ENCODE measurements at regions not wholly inside any gene's neighbourhood (a gene's known extent, or its start where the extent isn't known, plus 50 kb on each side); places are given as distances from the start of the nearest gene placed in this dataset.

- no peak for DNase-seq (ENCODE audit: low read depth, low spot score)
- Histone ChIP-seq H3K9ac (ENCODE audit: control insufficient read depth, extremely low read depth, insufficient read depth, low read length) (no peak overlapping the region), H3K9me1 (ENCODE audit: control insufficient read depth, extremely low read depth, insufficient read depth, low read length) (no peaks in the 10 kb centered on the region), H3K4me1 (ENCODE audit: control insufficient read depth, extremely low read depth, insufficient read depth, low read length) (no peaks in the 10 kb centered on the region), H3K4me2 (ENCODE audit: control insufficient read depth, extremely low read depth, insufficient read depth, low read depth, low read length) (no peak overlapping the region), H3K79me2 (ENCODE audit: control insufficient read depth, insufficient read depth, low read length) (no peaks in the 10 kb centered on the region), H3K9me3 (ENCODE audit: control insufficient read depth, low read depth, low read length) (no peaks in the 10 kb centered on the region), H3K27me3 (ENCODE audit: control insufficient read depth, extremely low read depth, insufficient read depth, low read length) (no peaks in the 10 kb centered on the region), H3K27ac (ENCODE audit: control insufficient read depth, insufficient read depth, low read length) (no peak overlapping the region), H4K20me1 (ENCODE audit: control insufficient read depth, extremely low read depth, insufficient read depth, low read length) (no peaks in the 10 kb centered on the region), H3K36me3 (ENCODE audit: control insufficient read depth in 2 of 2, extremely low read depth in 1 of 2, insufficient read depth in 2 of 2, low read length in 2 of 2) (no peaks in the 10 kb centered on the region), H2AFZ (ENCODE audit: control insufficient read depth, low read length) (no peak overlapping the region), H3K4me3 (ENCODE audit: control insufficient read depth in 2 of 3, extremely low read depth in 1 of 3, insufficient read depth in 2 of 3, low read depth in 1 of 3, low read length in 3 of 3) (no peak overlapping the region)
- FAIRE-seq: no peak
- TF ChIP-seq CTCF (optimal IDR thresholded peaks at IDR 0.05 in 1 of 3, IDR thresholded peaks at IDR 0.05 in 1 of 3, conservative IDR thresholded peaks at IDR 0.05 in 1 of 3; ENCODE audit: extremely low read depth in 1 of 3, insufficient read depth in 2 of 3, low read length in 3 of 3) (no peak), EZH2 (IDR thresholded peaks at IDR 0.05; ENCODE audit: low read length) (no peak)
- dilution Hi-C loops (cut with MboI; ENCODE audit: extremely low pct_ligation_motif_present, low sequenced_read_pairs): no loop called here
Measured at GRCh38 chr2:115942800-115943199, 1500.4 kb downstream of the DPP10 start.

- Histone ChIP-seq H3K9ac (ENCODE audit: control insufficient read depth, extremely low read depth, insufficient read depth, low read length) (no peak overlapping the region), H3K4me3 (ENCODE audit: control insufficient read depth in 2 of 3, extremely low read depth in 1 of 3, insufficient read depth in 2 of 3, low read depth in 1 of 3, low read length in 3 of 3) (no peak overlapping the region), H3K9me3 (ENCODE audit: control insufficient read depth, low read depth, low read length) (peaks cover 3% of the 10 kb centered on the region), H3K27ac (ENCODE audit: control insufficient read depth, insufficient read depth, low read length) (no peak overlapping the region), H3K27me3 (ENCODE audit: control insufficient read depth, extremely low read depth, insufficient read depth, low read length) (no peaks in the 10 kb centered on the region), H4K20me1 (ENCODE audit: control insufficient read depth, extremely low read depth, insufficient read depth, low read length) (no peaks in the 10 kb centered on the region), H3K36me3 (ENCODE audit: control insufficient read depth in 2 of 2, extremely low read depth in 1 of 2, insufficient read depth in 2 of 2, low read length in 2 of 2) (no peaks in the 10 kb centered on the region), H3K4me1 (ENCODE audit: control insufficient read depth, extremely low read depth, insufficient read depth, low read length) (no peaks in the 10 kb centered on the region), H3K79me2 (ENCODE audit: control insufficient read depth, insufficient read depth, low read length) (no peaks in the 10 kb centered on the region), H3K4me2 (ENCODE audit: control insufficient read depth, extremely low read depth, insufficient read depth, low read depth, low read length) (no peak overlapping the region), H2AFZ (ENCODE audit: control insufficient read depth, low read length) (no peak overlapping the region), H3K9me1 (ENCODE audit: control insufficient read depth, extremely low read depth, insufficient read depth, low read length) (no peaks in the 10 kb centered on the region)
- DNase-seq (ENCODE audit: low read depth, low spot score) (no peak), FAIRE-seq (no peak)
- no peak for TF ChIP-seq EZH2 (IDR thresholded peaks at IDR 0.05; ENCODE audit: low read length)
- no peak for TF ChIP-seq CTCF (optimal IDR thresholded peaks at IDR 0.05 in 1 of 3, IDR thresholded peaks at IDR 0.05 in 1 of 3, conservative IDR thresholded peaks at IDR 0.05 in 1 of 3; ENCODE audit: extremely low read depth in 1 of 3, insufficient read depth in 2 of 3, low read length in 3 of 3)
- dilution Hi-C loops (cut with MboI; ENCODE audit: extremely low pct_ligation_motif_present, low sequenced_read_pairs): no loop called here
Measured at GRCh38 chr2:115946341-115946740, 1503.9 kb downstream of the DPP10 start.
